ENCODE measurements at regions not wholly inside any gene's neighbourhood (a gene's known extent, or its start where the extent isn't known, plus 50 kb on each side); places are given as distances from the start of the nearest gene placed in this dataset.

DNA sequence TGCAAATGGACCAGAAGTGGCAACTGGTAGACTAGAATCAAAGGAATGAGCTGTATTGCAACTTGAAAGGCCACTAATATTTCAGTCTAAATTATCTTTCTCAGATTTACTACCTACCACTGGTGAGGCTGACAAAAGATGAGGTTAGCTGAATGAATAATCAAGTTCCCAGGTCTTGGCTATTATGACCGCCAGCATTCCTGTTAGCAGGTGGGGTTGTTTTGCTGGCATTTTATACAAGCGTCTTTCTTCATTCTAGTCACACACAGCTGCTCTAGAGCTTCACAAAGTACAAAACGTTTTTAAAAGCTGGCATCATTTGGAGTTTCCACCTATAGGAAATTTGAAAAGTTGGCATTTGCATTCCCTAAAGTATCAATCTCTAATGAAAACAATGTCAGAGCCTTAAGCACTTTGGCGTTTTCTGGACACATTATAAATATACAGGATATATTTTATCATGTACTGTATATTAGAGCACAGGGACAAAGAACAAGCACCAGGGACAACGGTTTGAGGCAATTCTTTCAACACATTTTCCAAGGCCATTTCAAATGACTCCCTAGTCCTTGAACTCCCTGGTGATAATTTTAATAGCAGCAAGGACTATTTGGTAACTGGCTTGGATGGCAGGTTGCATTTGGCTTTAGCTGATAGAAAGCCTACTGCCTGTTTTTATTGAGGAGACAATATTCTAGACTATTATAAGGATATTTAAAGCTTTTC is 410.2 kb upstream of the CHST9 start:
- H3K27ac ChIP-seq: no peak overlapping the region
- H3K9me3 ChIP-seq: no peaks in the 10 kb centered on the region
- DNase-seq: no peak
- no peaks in the 10 kb centered on the region for H3K4me1 ChIP-seq
- no peaks in the 10 kb centered on the region for H3K36me3 ChIP-seq
- TF ChIP-seq POLR2AphosphoS5 (IDR thresholded peaks at IDR 0.05) (no peak), POLR2A (IDR thresholded peaks at IDR 0.05) (no peak), EP300 (IDR thresholded peaks at IDR 0.05) (no peak)
- TF ChIP-seq, protein P1, sequence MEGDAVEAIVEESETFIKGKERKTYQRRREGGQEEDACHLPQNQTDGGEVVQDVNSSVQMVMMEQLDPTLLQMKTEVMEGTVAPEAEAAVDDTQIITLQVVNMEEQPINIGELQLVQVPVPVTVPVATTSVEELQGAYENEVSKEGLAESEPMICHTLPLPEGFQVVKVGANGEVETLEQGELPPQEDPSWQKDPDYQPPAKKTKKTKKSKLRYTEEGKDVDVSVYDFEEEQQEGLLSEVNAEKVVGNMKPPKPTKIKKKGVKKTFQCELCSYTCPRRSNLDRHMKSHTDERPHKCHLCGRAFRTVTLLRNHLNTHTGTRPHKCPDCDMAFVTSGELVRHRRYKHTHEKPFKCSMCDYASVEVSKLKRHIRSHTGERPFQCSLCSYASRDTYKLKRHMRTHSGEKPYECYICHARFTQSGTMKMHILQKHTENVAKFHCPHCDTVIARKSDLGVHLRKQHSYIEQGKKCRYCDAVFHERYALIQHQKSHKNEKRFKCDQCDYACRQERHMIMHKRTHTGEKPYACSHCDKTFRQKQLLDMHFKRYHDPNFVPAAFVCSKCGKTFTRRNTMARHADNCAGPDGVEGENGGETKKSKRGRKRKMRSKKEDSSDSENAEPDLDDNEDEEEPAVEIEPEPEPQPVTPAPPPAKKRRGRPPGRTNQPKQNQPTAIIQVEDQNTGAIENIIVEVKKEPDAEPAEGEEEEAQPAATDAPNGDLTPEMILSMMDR (IDR thresholded peaks at IDR 0.05): no peak
- no peak overlapping the region for H3K4me3 ChIP-seq
- 62 to 69% (median 66%) methylated on average over 5 of the region's 5 CpGs for WGBS, 5 donors
- no peaks in the 10 kb centered on the region for H3K27me3 ChIP-seq
- intact Hi-C loops (cut with DNase I; ENCODE audit: low total_unique reads): loop anchor here (10.0 kb wide), 1 partner anchor 220 kb away; no protein-coding TSS in a partner anchor

DNA sequence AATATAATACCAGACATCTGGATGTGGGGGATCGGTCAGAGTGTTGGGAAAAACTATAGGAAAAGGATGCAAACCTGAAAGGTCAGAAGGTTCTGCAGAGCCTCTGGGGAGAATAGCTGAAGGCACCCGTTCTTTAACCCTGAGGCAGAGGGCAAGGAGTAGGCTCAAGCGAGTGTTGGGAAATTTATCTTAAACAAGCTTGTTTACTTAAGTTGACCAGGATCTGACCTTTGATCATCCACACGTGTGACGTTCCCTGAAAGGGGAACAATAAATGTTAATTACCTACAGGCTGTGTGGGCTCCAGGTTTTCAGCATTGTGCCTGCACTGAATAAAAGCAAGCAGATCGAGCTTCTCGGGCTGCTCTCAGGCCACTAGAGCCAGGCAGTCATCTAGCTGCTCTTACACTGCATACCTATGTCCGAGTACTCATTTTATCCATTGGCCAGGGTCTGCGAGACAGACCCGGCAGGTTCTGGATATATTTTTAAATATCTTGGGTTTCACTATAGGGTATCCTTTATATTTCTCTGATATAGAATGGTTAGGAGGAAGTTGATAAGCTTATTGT is 400.6 kb upstream of the CHST9 start:
- Histone ChIP-seq H3K27ac (no peak overlapping the region), H3K4me3 (no peak overlapping the region), H3K4me1 (peaks cover 0 to 4% (median 0%) of the 10 kb centered on the region in 4 donors), H3K9me3 (peaks cover 0 to 22% (median 11%) of the 10 kb centered on the region in 4 donors), H3K36me3 (no peaks in the 10 kb centered on the region), H3K27me3 (no peaks in the 10 kb centered on the region)
- intact Hi-C loops (cut with DNase I; ENCODE audit: low total_unique reads): no loop called here
- DNase-seq: peak in 1 of 2 donors; percentile 37
- WGBS, 5 donors: 23 to 39% (median 32%) methylated on average over 10 of the region's 10 CpGs
- TF ChIP-seq POLR2AphosphoS5 (IDR thresholded peaks at IDR 0.05) (no peak), EP300 (IDR thresholded peaks at IDR 0.05) (no peak), POLR2A (IDR thresholded peaks at IDR 0.05) (no peak)
- TF ChIP-seq, protein P1 (IDR thresholded peaks at IDR 0.05): no peak

DNA sequence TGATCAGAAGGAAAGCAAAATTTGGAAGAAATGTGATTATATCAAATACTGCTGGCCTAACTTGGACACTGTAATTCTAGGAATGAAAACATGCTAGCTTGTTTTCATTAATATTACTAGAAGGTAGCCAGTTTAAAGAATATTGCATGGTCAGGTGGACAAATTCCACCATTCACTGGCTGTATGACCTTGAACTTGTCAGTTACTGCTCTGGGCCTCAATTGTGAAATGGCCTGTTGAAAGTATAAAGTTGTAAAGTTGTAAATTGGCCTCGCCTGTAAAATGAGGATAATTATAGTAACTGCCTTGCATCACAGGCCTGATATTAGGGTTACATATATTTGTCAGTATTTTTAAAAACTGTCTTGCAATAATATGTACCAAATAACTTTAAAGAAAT is 398.4 kb upstream of the CHST9 start:
- no peak overlapping the region for H3K4me3 ChIP-seq
- 73 to 89% (median 76%) methylated on average over 1 of the region's 1 CpG for WGBS, 5 donors
- no peaks in the 10 kb centered on the region for H3K27me3 ChIP-seq
- H3K27ac ChIP-seq: no peak overlapping the region
- intact Hi-C loops (cut with DNase I; ENCODE audit: low total_unique reads): no loop called here
- no peak for TF ChIP-seq EP300 (IDR thresholded peaks at IDR 0.05)
- TF ChIP-seq POLR2A (IDR thresholded peaks at IDR 0.05): no peak
- TF ChIP-seq POLR2AphosphoS5 (IDR thresholded peaks at IDR 0.05): no peak
- TF ChIP-seq, protein P1 (IDR thresholded peaks at IDR 0.05): no peak
- peaks cover 0 to 4% (median 0%) of the 10 kb centered on the region in 4 donors for H3K4me1 ChIP-seq
- no peak for DNase-seq
- no peaks in the 10 kb centered on the region for H3K36me3 ChIP-seq
- peaks cover 0 to 22% (median 11%) of the 10 kb centered on the region in 4 donors for H3K9me3 ChIP-seq

DNA sequence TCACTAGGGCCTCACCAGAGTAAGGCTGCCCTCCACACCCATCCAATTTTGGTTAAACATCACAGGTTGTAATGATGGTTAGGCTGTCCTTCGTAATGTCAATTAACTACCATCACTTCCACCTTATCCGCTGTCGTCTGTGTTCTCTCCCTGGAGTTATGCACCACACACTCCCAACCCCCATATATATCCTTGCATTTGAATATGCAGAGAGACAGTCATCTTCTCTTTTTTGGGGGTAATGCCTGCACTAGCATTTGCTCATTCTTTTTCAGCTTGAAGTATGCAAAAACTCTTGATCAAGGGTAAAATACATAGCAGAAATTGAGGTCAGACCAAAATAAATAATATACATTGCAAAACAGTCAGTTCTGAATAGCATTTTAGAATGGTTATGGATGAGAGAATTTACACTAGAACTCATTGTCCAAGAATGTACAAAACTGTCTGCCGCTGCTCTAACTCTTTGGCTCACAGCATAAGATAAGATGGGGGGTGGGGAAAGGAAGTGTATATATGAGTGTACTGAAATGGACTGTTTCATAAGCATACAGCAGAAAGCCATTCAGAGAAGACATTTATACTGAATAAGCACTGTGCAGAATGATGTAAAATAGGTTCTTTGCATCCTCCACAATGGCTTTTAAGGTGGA is 397.8 kb upstream of the CHST9 start:
- TF ChIP-seq POLR2A (IDR thresholded peaks at IDR 0.05) (no peak), POLR2AphosphoS5 (IDR thresholded peaks at IDR 0.05) (no peak), EP300 (IDR thresholded peaks at IDR 0.05) (no peak)
- TF ChIP-seq, protein P1 (IDR thresholded peaks at IDR 0.05): no peak
- intact Hi-C loops (cut with DNase I; ENCODE audit: low total_unique reads): no loop called here
- no peak overlapping the region for H3K4me3 ChIP-seq
- H3K27ac ChIP-seq: no peak overlapping the region
- WGBS, 5 donors: 45 to 93% (median 72%) methylated on average over 4 of the region's 4 CpGs
- no peak for DNase-seq
- H3K4me1 ChIP-seq: peaks cover 0 to 4% (median 0%) of the 10 kb centered on the region in 4 donors
- H3K36me3 ChIP-seq: no peaks in the 10 kb centered on the region
- peaks cover 0 to 22% (median 11%) of the 10 kb centered on the region in 4 donors for H3K9me3 ChIP-seq
- no peaks in the 10 kb centered on the region for H3K27me3 ChIP-seq
